Vagina (tissue), 2 donors: ENCODE measurements at regions not wholly inside any gene's neighbourhood (a gene's known extent, or its start where the extent isn't known, plus 50 kb on each side); places are given as distances from the start of the nearest gene placed in this dataset.

Source experiments
- DNase-seq, 2 donors: peaks; one replicate each; pipeline ENCODE4 v3.0.0-alpha.2; 2017; ENCODE audit errors: extremely low spot score in 2 of 2
- H3K27ac ChIP-seq: fragments of 200-600 bp; sonication (generic); one replicate; pipeline ENCODE4 v1.5.1; 2019
- H3K27me3 ChIP-seq: fragments of 200-600 bp; sonication (generic); one replicate; pipeline ENCODE4 v1.5.1; 2019
- H3K36me3 ChIP-seq, 2 donors: fragments of 200-600 bp; sonication (generic); one replicate each; pipeline ENCODE4 v1.5.1; 2017 to 2019
- H3K4me1 ChIP-seq: fragments of 200-600 bp; sonication (generic); one replicate; pipeline ENCODE4 v1.5.1; 2019
- H3K4me3 ChIP-seq, 2 donors: fragments of 200-600 bp; sonication (generic); 1 replicate in 1 of 2; 2 replicates in 1 of 2; pipeline ENCODE4 v1.5.1; 2016 to 2019
- H3K9me3 ChIP-seq: fragments of 200-600 bp; sonication (generic); one replicate; pipeline ENCODE4 v1.5.1; 2019
- POLR2A ChIP-seq, 2 donors: fragments of 450-650 bp; IDR thresholded peaks; one replicate each; pipeline ENCODE4 v1.6.1; 2017; ENCODE audit warnings: antibody characterized with exemption in 2 of 2, mild to moderate bottlenecking in 2 of 2, moderate library complexity in 2 of 2
- POLR2AphosphoS5 ChIP-seq, 2 donors: sonication (generic); formaldehyde crosslinking; IDR thresholded peaks; one replicate each; pipeline ENCODE4 v1.9.0; 2017; ENCODE audit warnings: antibody characterized with exemption in 2 of 2, mild to moderate bottlenecking in 2 of 2, low read depth in 1 of 2; ENCODE audit not compliant: insufficient read depth in 1 of 2
- intact Hi-C: fragments of 100-400 bp; cut with DNase I; formaldehyde crosslinking; loops from one replicate; pipeline ENCODE4 v1.15.1; 2023
- TF ChIP-seq, protein P1 (sequence below), 3 experiments: fragments of 450-650 bp in 2 of 3; fragments of 200-600 bp in 1 of 3; sonication (generic) in 1 of 3; IDR thresholded peaks; one replicate each; pipeline ENCODE4 v1.5.1; 2017 to 2019; ENCODE audit warnings: antibody characterized with exemption in 3 of 3, mild to moderate bottlenecking in 2 of 3, moderate library complexity in 2 of 3

DNA sequence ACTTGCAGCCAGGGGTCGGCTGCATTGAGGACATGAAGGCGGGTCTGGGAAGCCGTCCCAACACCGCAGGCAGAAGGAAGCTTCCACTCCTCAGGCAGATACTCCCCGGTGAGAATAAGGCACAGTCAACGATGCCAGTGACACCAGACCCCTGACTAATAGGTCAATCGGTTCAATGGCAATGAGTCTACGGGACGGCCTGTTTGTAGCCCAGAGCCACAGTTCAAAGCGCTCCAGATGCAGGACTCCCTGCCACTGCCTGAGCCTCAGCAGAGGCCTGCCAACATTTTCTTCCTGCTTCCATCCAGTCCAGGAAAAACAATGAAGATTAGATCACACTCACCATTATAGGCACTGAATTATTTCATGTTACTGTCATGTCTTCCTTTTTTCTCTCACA lies 84.5 kb upstream of the SIMC1 start:
- no peak for DNase-seq
- no peak overlapping the region for H3K27ac ChIP-seq
- no peaks in the 10 kb centered on the region for H3K36me3 ChIP-seq
- intact Hi-C loops: no loop called here
- H3K27me3 ChIP-seq: no peaks in the 10 kb centered on the region
- TF ChIP-seq, protein P1, sequence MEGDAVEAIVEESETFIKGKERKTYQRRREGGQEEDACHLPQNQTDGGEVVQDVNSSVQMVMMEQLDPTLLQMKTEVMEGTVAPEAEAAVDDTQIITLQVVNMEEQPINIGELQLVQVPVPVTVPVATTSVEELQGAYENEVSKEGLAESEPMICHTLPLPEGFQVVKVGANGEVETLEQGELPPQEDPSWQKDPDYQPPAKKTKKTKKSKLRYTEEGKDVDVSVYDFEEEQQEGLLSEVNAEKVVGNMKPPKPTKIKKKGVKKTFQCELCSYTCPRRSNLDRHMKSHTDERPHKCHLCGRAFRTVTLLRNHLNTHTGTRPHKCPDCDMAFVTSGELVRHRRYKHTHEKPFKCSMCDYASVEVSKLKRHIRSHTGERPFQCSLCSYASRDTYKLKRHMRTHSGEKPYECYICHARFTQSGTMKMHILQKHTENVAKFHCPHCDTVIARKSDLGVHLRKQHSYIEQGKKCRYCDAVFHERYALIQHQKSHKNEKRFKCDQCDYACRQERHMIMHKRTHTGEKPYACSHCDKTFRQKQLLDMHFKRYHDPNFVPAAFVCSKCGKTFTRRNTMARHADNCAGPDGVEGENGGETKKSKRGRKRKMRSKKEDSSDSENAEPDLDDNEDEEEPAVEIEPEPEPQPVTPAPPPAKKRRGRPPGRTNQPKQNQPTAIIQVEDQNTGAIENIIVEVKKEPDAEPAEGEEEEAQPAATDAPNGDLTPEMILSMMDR (IDR thresholded peaks at IDR 0.05): no peak
- TF ChIP-seq POLR2A (IDR thresholded peaks at IDR 0.05) (no peak), POLR2AphosphoS5 (IDR thresholded peaks at IDR 0.05; ENCODE audit: insufficient read depth in 1 of 2, low read depth in 1 of 2) (no peak)
- H3K4me1 ChIP-seq: no peaks in the 10 kb centered on the region
- H3K9me3 ChIP-seq: no peaks in the 10 kb centered on the region
- H3K4me3 ChIP-seq: no peak overlapping the region

- no peak for DNase-seq
- H3K27me3 ChIP-seq: no peaks in the 10 kb centered on the region
- intact Hi-C loops: no loop called here
Observed at GRCh38 chr5:176154821-176155220, 83.4 kb upstream of the SIMC1 start.

DNA sequence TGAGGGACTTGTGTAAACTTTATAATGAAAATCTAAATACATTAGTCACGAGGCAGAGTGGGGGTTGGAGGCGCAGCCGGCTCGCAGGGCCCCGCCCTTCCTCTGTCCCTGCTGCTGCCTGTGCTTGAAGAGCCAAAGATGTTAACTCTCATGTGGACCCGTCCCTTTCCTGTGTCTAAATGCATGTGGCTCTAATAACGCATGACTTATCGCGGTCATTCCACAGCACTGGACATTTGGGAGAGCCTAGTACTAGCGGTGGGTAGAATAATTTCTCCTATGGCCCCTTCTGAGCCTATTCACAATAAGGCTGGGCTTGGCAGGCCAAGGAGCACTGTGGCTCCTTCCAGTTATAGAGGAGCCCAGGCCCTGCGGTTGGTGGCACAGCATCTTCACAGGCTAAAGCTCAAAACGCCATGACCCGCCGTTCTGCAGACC lies 82.3 kb upstream of the SIMC1 start:
- no peak overlapping the region for H3K27ac ChIP-seq
- H3K4me3 ChIP-seq: no peak overlapping the region
- intact Hi-C loops: no loop called here
- no peaks in the 10 kb centered on the region for H3K27me3 ChIP-seq
- no peak for DNase-seq
- TF ChIP-seq, protein P1 (IDR thresholded peaks at IDR 0.05): no peak
- no peak for TF ChIP-seq POLR2A (IDR thresholded peaks at IDR 0.05)
- no peak for TF ChIP-seq POLR2AphosphoS5 (IDR thresholded peaks at IDR 0.05; ENCODE audit: insufficient read depth in 1 of 2, low read depth in 1 of 2)
- H3K36me3 ChIP-seq: no peaks in the 10 kb centered on the region
- no peaks in the 10 kb centered on the region for H3K9me3 ChIP-seq
- no peaks in the 10 kb centered on the region for H3K4me1 ChIP-seq

More at GRCh38 chr5:176154821-176155220, 83.4 kb upstream of the SIMC1 start:
- Histone ChIP-seq H3K4me3 (no peak overlapping the region), H3K27ac (no peak overlapping the region), H3K36me3 (no peaks in the 10 kb centered on the region), H3K4me1 (no peaks in the 10 kb centered on the region), H3K9me3 (no peaks in the 10 kb centered on the region)
- TF ChIP-seq POLR2A (IDR thresholded peaks at IDR 0.05) (no peak), POLR2AphosphoS5 (IDR thresholded peaks at IDR 0.05; ENCODE audit: insufficient read depth in 1 of 2, low read depth in 1 of 2) (no peak)
- TF ChIP-seq, protein P1 (IDR thresholded peaks at IDR 0.05): no peak

DNA sequence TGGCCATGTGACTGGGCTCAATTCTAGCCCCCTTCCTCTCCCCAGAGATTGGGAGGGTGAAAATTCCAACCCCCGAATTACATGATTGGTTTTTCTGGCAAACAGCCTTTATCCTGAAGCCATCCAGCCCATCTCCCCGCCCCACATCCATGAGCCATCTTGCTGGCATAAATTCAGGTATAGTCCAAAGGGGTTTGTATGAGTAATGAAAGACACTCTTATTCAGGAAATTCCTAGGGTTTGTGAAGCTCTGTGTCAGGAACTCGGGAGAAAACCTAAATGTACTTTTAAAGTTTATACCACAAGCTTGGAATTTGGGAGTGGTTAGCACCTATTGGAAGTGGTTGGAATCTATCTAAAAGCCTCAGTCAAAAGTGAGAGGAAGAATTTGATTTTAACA lies 80.6 kb upstream of the SIMC1 start:
- no peaks in the 10 kb centered on the region for H3K27me3 ChIP-seq
- H3K9me3 ChIP-seq: no peaks in the 10 kb centered on the region
- H3K4me1 ChIP-seq: no peaks in the 10 kb centered on the region
- no peaks in the 10 kb centered on the region for H3K36me3 ChIP-seq
- no peak overlapping the region for H3K27ac ChIP-seq
- H3K4me3 ChIP-seq: no peak overlapping the region
- no peak for DNase-seq
- TF ChIP-seq POLR2A (IDR thresholded peaks at IDR 0.05) (no peak), POLR2AphosphoS5 (IDR thresholded peaks at IDR 0.05; ENCODE audit: insufficient read depth in 1 of 2, low read depth in 1 of 2) (no peak)
- TF ChIP-seq, protein P1 (IDR thresholded peaks at IDR 0.05): no peak
- intact Hi-C loops: no loop called here

GRCh38 chr5:176161431-176161830 lies 76.8 kb upstream of the SIMC1 start:
- no peak for TF ChIP-seq POLR2A (IDR thresholded peaks at IDR 0.05)
- no peak for TF ChIP-seq POLR2AphosphoS5 (IDR thresholded peaks at IDR 0.05; ENCODE audit: insufficient read depth in 1 of 2, low read depth in 1 of 2)
- TF ChIP-seq, protein P1 (IDR thresholded peaks at IDR 0.05): no peak
- H3K4me1 ChIP-seq: no peaks in the 10 kb centered on the region
- H3K36me3 ChIP-seq: no peaks in the 10 kb centered on the region
- no peak for DNase-seq
- H3K27ac ChIP-seq: no peak overlapping the region
- intact Hi-C loops: no loop called here
- H3K4me3 ChIP-seq: no peak overlapping the region
- no peaks in the 10 kb centered on the region for H3K27me3 ChIP-seq
- H3K9me3 ChIP-seq: no peaks in the 10 kb centered on the region
